ENCODE measurements at regions not wholly inside any gene's neighbourhood (a gene's known extent, or its start where the extent isn't known, plus 50 kb on each side); places are given as distances from the start of the nearest gene placed in this dataset.

- TF ChIP-seq CTCF (IDR thresholded peaks at IDR 0.05; ENCODE audit: control extremely low read depth in 1 of 3, insufficient read depth in 1 of 3, low read depth in 1 of 3, low read length in 3 of 3) (peak in 1 of 3 experiments; percentile 2; a peak in 1 of 4 replicates), POLR2AphosphoS5 (IDR thresholded peaks at IDR 0.05; ENCODE audit: low read depth, low read length) (no peak), JUN (IDR thresholded peaks at IDR 0.05; ENCODE audit: low read depth, low read length) (no peak), CREB1 (IDR thresholded peaks at IDR 0.05) (no peak), RAD21 (IDR thresholded peaks at IDR 0.05 in 1 of 2, conservative IDR thresholded peaks at IDR 0.05 in 1 of 2; ENCODE audit: low read depth in 2 of 2, low read length in 2 of 2) (no peak), TCF12 (IDR thresholded peaks at IDR 0.05; ENCODE audit: low read depth, low read length) (no peak), EZH2 (IDR thresholded peaks at IDR 0.05; ENCODE audit: low read depth, low read length, severe bottlenecking) (no peak), RFX5 (IDR thresholded peaks at IDR 0.05; ENCODE audit: borderline replicate concordance, low read depth, low read length) (no peak), POLR2A (IDR thresholded peaks at IDR 0.05; ENCODE audit: control extremely low read depth in 1 of 2, low read depth in 2 of 2, low read length in 2 of 2) (no peak), MAFK (IDR thresholded peaks at IDR 0.05; ENCODE audit: low read depth, low read length) (no peak), HDAC6 (IDR thresholded peaks at IDR 0.05; ENCODE audit: low read depth, low read length) (no peak)
Measured at GRCh38 chr2:234631646-234632514, 135.0 kb upstream of the ARL4C start.
